ENCODE measurements at regions not wholly inside any gene's neighbourhood (a gene's known extent, or its start where the extent isn't known, plus 50 kb on each side); places are given as distances from the start of the nearest gene placed in this dataset.

DNA sequence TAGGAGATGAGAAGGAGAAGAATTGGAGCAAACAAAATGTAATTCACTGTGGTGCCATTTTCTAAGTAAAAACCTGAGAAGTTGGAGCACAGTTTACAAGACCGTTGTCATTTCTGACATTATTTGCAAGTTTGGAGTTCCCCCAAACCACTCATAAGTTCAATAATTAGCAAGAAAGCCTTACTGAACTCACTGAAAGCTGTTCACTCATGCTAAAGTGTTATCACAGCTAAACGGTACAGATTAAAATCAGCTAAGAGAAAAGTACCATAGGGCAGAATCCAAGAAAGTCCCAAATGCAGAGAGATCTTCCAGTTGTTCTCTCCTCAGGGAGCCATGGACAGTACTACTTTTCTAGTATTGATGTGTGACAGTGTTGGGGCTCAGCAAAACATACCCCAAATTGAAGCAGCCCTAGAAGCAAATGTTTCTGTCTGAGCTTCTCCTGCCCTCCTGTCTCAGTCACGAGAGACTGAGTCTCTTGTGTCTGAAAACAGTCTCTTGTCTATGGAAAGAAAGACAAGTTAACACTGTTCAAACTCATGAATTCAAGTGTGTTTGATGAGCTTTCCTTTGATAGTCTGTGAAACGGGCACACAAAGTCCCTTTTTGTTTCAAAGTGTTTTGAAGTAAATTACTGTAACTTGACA, 221.2 kb downstream of the GABRG2 start:
- Histone ChIP-seq H3K27ac (no peak overlapping the region), H3K36me3 (no peaks in the 10 kb centered on the region), H3K4me3 (no peak overlapping the region), H3K4me1 (no peaks in the 10 kb centered on the region), H3K27me3 (no peaks in the 10 kb centered on the region), H3K9me3 (no peaks in the 10 kb centered on the region)
- DNase-seq: no peak
- TF ChIP-seq, protein P1, sequence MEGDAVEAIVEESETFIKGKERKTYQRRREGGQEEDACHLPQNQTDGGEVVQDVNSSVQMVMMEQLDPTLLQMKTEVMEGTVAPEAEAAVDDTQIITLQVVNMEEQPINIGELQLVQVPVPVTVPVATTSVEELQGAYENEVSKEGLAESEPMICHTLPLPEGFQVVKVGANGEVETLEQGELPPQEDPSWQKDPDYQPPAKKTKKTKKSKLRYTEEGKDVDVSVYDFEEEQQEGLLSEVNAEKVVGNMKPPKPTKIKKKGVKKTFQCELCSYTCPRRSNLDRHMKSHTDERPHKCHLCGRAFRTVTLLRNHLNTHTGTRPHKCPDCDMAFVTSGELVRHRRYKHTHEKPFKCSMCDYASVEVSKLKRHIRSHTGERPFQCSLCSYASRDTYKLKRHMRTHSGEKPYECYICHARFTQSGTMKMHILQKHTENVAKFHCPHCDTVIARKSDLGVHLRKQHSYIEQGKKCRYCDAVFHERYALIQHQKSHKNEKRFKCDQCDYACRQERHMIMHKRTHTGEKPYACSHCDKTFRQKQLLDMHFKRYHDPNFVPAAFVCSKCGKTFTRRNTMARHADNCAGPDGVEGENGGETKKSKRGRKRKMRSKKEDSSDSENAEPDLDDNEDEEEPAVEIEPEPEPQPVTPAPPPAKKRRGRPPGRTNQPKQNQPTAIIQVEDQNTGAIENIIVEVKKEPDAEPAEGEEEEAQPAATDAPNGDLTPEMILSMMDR (IDR thresholded peaks at IDR 0.05): no peak
- no peak for TF ChIP-seq POLR2A (IDR thresholded peaks at IDR 0.05)

DNA sequence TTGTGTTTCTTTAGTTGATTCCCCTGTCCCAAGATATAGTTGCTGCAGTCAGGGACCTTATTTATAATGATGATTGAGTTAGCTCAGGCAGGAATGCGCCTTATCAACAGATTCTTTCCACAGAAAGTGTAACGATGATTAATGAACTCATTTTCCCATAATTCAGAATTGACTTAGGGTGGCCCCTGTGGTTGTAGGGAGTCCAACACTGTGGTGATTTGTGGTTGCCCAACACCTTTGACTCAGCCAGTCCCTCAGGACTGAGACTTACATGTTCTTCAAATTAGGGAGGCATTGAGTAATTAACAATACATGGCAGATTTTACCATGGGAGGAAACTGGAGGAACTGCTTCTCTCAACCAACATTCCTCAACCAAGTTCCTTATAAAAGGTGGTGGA, 221.9 kb downstream of the GABRG2 start:
- H3K36me3 ChIP-seq: no peaks in the 10 kb centered on the region
- no peaks in the 10 kb centered on the region for H3K4me1 ChIP-seq
- H3K4me3 ChIP-seq: no peak overlapping the region
- H3K9me3 ChIP-seq: no peaks in the 10 kb centered on the region
- no peak overlapping the region for H3K27ac ChIP-seq
- TF ChIP-seq, protein P1 (IDR thresholded peaks at IDR 0.05): no peak
- no peak for TF ChIP-seq POLR2A (IDR thresholded peaks at IDR 0.05)
- no peak for DNase-seq
- no peaks in the 10 kb centered on the region for H3K27me3 ChIP-seq

DNA sequence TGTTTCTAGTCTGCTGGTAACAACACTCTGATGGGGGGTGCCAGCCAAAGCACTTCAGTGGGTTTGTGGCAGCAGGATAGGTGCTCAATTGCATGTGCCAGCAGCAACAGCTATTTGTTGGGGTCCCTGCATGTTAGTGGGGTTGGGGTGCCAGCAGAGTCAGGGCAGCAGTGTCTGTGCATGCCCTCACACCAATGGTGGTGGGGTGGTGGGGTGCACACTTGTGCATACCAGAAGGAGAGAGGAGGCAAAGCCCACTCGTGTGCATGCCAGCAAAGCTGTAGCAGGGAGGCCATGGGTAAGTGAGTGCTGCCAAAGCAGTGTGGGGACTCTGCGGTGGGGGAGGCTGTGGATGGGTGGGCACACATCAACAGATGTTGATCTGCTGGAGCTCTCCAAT, 232.2 kb downstream of the GABRG2 start:
- DNase-seq: no peak

DNA sequence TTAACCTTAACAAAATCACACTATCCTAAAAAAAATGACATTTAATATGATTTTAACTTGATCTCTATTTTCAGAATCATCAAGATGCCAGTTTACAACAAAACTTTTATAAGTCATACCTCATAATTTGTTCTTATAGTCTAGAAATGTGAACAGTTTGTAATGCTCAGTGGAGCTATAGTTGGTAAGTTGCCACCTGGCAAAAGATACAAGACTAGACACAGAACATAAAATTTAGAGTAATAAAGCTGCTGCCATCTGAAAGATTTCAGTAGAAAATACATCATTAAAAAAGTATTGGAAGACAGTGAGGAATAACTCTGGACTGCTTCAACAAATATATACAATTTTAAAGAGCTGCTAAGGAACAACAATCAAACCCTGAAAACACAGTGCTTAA, 233.8 kb downstream of the GABRG2 start:
- no peak for TF ChIP-seq POLR2A (IDR thresholded peaks at IDR 0.05)
- TF ChIP-seq, protein P1 (IDR thresholded peaks at IDR 0.05): no peak
- H3K4me1 ChIP-seq: no peaks in the 10 kb centered on the region
- H3K27ac ChIP-seq: no peak overlapping the region
- H3K36me3 ChIP-seq: no peaks in the 10 kb centered on the region
- H3K9me3 ChIP-seq: no peaks in the 10 kb centered on the region
- no peak overlapping the region for H3K4me3 ChIP-seq
- H3K27me3 ChIP-seq: no peaks in the 10 kb centered on the region
- no peak for DNase-seq

More for the DNA sequence above, 232.2 kb downstream of the GABRG2 start:
- TF ChIP-seq, protein P1 (IDR thresholded peaks at IDR 0.05): no peak
- TF ChIP-seq POLR2A (IDR thresholded peaks at IDR 0.05): no peak
- Histone ChIP-seq H3K4me3 (no peak overlapping the region), H3K4me1 (no peaks in the 10 kb centered on the region), H3K27ac (no peak overlapping the region), H3K27me3 (no peaks in the 10 kb centered on the region), H3K36me3 (no peaks in the 10 kb centered on the region), H3K9me3 (no peaks in the 10 kb centered on the region)

DNA sequence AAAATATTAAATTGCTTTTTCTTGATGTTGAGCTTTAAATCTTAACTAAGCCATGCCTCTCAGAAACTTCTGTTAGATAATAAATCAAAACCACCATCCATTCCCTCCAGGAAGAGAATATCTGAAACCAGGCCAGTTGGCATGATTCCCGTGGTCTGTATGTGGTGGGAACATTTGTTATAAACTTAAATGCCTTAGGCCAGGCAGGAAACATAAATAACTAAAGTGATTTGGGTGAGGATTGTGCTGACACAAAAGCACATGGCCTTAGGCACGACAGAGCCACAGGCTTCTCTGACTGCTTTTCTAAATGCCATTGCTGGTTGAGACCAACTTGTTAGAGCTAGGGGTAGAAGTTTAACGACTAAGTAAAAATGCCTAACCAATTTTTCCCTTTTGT, 255.9 kb downstream of the GABRG2 start:
- Histone ChIP-seq H3K27ac (no peak overlapping the region), H3K9me3 (no peaks in the 10 kb centered on the region), H3K4me3 (no peak overlapping the region), H3K27me3 (no peaks in the 10 kb centered on the region), H3K36me3 (no peaks in the 10 kb centered on the region), H3K4me1 (no peaks in the 10 kb centered on the region)
- TF ChIP-seq, protein P1 (IDR thresholded peaks at IDR 0.05): no peak
- no peak for TF ChIP-seq POLR2A (IDR thresholded peaks at IDR 0.05)
- DNase-seq: no peak

DNA sequence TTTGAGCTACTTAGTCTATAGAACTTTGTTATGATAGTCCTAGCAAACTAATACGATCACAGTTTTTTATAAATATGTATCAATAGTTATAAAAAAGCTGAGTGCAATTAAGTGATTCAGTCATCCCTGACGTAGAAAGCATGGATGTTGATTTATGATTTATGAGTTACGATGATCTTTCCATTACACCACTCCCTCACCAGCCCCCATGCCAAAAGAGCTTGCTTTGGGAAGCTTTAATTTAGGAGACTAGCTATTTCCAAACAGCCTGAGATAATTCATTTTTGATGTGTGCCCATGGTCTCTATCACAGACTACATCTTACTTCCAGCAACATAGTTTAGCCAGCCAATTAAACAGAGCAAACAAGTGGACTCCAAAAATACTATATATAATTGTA, 256.8 kb downstream of the GABRG2 start:
- Histone ChIP-seq H3K36me3 (no peaks in the 10 kb centered on the region), H3K27me3 (no peaks in the 10 kb centered on the region), H3K27ac (no peak overlapping the region), H3K4me3 (no peak overlapping the region), H3K4me1 (no peaks in the 10 kb centered on the region), H3K9me3 (no peaks in the 10 kb centered on the region)
- TF ChIP-seq, protein P1 (IDR thresholded peaks at IDR 0.05): no peak
- no peak for TF ChIP-seq POLR2A (IDR thresholded peaks at IDR 0.05)
- no peak for DNase-seq
